Astrocyte of the cerebellum (primary cell): ENCODE measurements at regions not wholly inside any gene's neighbourhood (a gene's known extent, or its start where the extent isn't known, plus 50 kb on each side); places are given as distances from the start of the nearest gene placed in this dataset.
"Not testable (repeated sequence)": the region's sequence is repeated elsewhere in the genome, so short reads cannot be mapped to it uniquely, and the experiment has no call there.

ENCODE experiments used
- DNase-seq: peaks from one replicate; pipeline ENCODE4 v3.0.0-alpha.2; 2011; ENCODE audit warnings: low read depth
- H3K4me3 ChIP-seq: 2 replicates; pipeline ENCODE4 v1.5.1; 2011; ENCODE audit warnings: mild to moderate bottlenecking, low read depth, low read length, moderate library complexity
- CTCF ChIP-seq: IDR thresholded peaks from 2 replicates; pipeline ENCODE4 v1.5.1; 2012; ENCODE audit warnings: low read length, low read depth, moderate library complexity, mild to moderate bottlenecking; ENCODE audit errors: missing control alignments
- in situ Hi-C: cut with HindIII; loops from 2 replicates; pipeline ENCODE4 v1.10.0; 2017; ENCODE audit warnings: low sequenced_read_pairs

- no peak for DNase-seq
- no peak for TF ChIP-seq CTCF
Observed at GRCh38 chr6:169109411-169110220, 144.0 kb downstream of the THBS2 start.

GRCh38 chr6:169108753-169109152 lies 144.9 kb downstream of the THBS2 start:
- in situ Hi-C loops: no loop called here
- no peak for TF ChIP-seq CTCF
- H3K4me3 ChIP-seq: no peak overlapping the region
- no peak for DNase-seq

More at GRCh38 chr6:169109411-169110220, 144.0 kb downstream of the THBS2 start:
- in situ Hi-C loops: no loop called here
- H3K4me3 ChIP-seq: no peak overlapping the region

GRCh38 chr6:169106176-169106575 lies 147.5 kb downstream of the THBS2 start:
- no peak for TF ChIP-seq CTCF
- no peak overlapping the region for H3K4me3 ChIP-seq
- in situ Hi-C loops: no loop called here
- DNase-seq: no peak

GRCh38 chr6:169101981-169102380 lies 151.7 kb downstream of the THBS2 start:
- H3K4me3 ChIP-seq: no peak overlapping the region
- DNase-seq: no peak
- in situ Hi-C loops: no loop called here
- TF ChIP-seq CTCF: no peak

GRCh38 chr6:169101036-169101805 lies 152.4 kb downstream of the THBS2 start:
- no peak overlapping the region for H3K4me3 ChIP-seq
- peak; percentile 24 for DNase-seq
- in situ Hi-C loops: no loop called here
- TF ChIP-seq CTCF: no peak

GRCh38 chr6:169099411-169100202 lies 154.0 kb downstream of the THBS2 start:
- no peak for DNase-seq
- no peak overlapping the region for H3K4me3 ChIP-seq
- TF ChIP-seq CTCF: no peak
- in situ Hi-C loops: no loop called here

- DNase-seq, H3K4me3 ChIP-seq, in situ Hi-C loops: not testable (repeated sequence)
Observed at GRCh38 chr6:169098651-169099050, 155.0 kb downstream of the THBS2 start.
